Inflammatory macrophage (primary cell): ENCODE measurements at regions not wholly inside any gene's neighbourhood (a gene's known extent, or its start where the extent isn't known, plus 50 kb on each side); places are given as distances from the start of the nearest gene placed in this dataset.
"Not testable (repeated sequence)": the region's sequence is repeated elsewhere in the genome, so short reads cannot be mapped to it uniquely, and the experiment has no call there.

Experiments
- DNase-seq, 2 donors: peaks; one replicate each; pipeline ENCODE4 v3.0.0-alpha.2; 2020 to 2022

DNA sequence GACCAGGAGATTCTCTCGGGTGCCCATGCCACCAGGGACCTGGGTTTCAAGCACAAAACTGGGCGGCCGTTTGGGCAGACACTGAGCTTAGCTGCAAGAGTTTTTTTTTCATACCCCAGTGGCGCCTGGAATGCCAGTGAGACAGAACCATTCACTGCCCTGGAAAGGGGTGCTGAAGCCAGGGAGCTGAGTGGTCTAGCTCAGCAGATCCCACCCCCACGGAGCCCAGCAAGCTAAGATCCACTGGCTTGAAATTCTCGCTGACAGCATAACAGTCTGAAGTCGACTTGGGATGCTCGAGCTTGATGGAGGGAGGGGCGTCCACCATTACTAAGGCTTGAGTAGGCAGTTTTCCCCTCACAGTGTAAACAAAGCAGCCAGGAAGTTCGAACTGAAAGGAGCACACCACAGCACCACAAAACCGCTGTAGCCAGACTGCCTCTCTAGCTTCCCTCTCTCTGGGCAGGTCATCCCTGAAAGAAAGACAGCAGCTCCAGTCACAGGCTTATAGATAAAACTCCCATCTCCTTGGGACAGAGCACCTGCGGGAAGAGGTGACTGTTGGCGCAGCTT, 157.7 kb downstream of the GIPC2 start:
- DNase-seq = not testable (repeated sequence)

DNA sequence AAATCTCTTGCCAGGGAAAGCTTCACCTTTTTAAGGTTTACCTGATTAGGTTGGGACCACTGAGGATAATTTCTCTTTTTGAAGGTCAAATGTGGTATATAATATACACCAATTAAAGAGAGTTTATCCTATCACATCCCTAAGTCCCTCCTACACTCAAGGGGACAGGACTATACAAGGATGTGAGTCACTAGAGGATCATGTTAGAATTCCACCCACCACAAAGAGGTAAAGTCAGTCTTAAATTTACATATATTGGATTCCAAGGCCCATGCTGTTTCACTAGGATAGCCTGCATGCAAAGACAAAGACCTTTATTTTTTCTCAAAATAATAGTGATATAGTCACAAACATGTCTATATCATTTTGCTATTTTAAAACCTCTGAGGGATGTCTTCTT, 164.4 kb downstream of the GIPC2 start:
- DNase-seq = no peak

DNA sequence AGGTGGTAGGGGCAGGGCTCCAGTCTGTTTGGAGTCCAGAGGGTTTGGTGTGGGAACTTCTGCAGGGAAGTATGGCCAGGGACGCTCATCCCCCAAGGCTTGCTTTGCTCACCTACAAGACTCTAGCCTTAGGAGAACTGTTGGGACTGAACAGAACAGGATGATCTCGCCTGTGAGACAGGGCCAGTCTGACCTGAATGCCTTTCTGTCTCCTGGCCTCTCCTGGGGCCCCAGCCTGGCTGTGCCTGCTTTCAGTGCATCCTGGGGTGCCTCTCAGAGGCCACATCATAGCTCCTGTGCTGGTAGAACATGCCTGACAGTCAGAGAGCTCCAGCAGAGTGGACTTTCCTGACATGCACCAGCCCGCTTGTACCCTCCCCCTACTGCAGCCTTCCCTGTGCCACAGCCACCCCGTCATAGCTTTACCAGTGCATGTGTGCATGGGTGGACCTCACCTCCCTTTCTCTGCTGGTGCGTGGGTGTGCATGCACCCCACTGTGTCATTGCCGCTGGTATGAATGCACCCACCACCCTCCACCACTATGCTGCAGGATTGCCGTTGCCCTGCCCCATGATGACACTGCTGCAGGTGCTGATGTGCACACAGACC, 165.8 kb downstream of the GIPC2 start:
- DNase-seq = no peak

DNA sequence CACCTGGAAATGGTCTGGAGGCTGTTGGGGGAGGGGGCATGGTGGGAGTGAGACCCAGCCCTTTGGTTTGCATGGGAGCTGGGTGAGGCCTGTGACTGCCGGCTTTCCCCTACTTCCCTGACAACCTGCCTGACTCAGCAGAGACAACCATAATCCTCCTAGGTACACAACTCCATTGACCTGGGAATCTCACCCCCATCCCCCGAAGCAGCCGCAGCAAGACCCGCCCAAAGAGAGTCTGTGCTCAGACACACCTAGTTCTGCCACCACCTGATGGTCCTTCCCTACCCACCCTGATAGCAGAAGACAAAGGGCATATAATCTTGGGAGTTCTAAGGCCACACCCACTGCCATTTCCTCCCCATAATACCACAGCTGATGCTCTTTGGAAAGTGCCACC, 168.6 kb downstream of the GIPC2 start:
- DNase-seq = no peak

DNA sequence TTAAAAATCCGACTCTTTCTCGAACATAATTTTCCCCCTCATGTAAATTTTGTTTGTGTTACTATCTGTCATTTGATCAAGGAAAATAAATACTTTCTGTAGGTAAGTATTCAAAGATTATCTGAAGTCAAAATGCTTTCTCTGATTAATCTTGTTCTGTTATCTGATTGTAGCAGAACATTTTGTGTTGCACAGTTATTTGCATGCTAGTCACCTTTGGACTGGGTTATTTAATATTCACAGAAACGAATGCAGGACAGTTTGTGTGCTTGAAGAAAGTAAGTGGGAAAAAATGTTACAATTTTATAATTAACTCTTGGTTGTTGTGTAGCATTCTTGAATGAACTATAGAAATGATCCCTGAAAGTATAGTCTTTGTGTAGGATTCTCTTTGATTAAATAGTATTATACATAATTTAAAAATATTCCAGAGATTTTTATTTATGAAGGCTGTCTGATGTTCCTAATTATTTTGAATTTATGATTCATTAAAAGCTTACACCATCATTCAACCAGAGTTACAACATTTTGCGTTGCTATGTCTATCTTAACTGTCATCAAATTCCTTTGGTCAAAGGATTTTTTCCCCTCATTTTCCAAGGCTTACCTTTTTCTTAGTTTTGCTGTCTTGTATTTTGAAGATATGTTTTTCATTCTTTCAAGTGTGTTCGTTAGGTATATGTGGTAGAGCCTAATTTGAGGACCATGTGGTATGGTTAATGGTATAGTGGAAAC, 176.6 kb downstream of the GIPC2 start:
- DNase-seq = no peak

DNA sequence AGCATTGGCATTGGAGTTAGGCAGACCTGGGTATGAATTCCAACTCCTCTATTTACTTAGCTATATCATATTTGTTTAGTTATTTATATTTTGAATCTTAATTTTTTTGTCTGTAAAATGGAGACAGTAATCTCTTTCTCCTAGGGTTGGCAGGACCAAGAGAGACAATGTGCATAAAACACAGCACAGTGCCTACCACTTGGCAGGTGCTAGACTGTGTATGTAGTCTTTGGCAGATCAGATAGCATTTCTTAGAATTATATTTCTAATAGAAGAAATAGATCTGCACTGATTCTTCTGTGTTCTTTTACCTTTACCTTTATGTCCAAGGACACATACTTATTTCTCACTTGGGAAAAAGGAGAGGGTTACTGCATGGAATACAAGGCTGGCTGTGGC, 177.2 kb downstream of the GIPC2 start:
- no peak for DNase-seq

DNA sequence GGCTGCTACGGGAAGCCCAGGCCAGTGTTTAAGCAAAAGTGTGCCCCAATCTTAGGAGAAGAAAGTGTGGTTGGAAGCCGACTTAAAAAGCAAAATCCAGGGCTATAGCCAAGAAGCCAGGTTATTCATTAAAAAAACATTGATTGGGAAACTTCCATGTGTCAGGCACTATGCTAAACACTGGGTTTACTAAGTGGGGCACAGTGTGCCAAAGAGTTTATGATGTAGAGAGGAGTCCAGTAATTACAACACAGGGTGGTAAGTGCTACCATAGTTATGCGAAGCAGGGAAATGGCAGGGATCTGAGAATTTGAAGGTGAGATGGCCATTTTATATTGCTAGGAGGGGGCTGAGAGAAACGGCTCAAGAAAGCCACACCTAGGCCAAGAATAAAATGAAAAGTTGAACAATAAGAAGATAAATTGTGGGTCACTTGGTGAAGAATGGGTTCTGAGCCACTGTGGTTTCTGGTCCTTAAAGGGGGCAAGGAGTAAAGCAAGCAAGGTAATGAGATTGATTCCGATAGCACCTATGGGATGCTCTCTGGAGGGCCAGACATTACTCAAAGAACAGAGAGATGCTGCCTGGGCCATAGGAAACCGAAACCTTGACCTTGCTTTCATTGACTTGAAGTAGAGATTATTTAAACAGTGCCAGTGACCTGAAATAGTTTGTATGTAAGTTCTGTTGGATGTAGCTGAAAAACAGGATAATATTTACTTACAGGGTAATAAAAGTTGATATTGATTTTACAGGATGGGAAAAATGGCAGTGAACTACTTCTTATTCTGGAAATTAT, 177.8 kb downstream of the GIPC2 start:
- DNase-seq = no peak

DNA sequence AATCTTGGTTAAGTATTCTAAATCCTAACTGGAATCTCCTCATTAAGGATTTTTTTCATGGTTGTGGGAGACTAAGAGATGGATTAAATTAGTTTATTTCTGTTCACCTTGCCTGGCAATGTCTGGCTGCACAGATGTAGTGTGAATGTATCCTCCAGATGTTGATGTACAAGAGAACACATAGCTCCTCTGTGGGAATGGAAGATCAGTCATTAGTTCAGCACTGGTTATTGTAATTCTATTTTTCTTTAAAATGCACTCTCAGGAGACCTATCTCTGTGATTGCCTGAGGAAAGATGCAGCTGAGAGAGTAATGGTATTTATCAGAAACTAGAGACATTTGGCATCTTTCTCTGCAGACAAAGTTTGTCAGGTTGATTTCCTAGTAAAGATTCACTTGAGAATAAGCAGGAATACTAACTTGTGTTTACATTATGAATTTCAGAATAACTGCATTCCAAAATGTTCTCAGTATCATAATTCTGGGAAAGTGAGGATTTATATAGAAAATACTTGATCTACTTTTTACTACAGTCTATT, 178.6 kb downstream of the GIPC2 start:
- no peak for DNase-seq

DNA sequence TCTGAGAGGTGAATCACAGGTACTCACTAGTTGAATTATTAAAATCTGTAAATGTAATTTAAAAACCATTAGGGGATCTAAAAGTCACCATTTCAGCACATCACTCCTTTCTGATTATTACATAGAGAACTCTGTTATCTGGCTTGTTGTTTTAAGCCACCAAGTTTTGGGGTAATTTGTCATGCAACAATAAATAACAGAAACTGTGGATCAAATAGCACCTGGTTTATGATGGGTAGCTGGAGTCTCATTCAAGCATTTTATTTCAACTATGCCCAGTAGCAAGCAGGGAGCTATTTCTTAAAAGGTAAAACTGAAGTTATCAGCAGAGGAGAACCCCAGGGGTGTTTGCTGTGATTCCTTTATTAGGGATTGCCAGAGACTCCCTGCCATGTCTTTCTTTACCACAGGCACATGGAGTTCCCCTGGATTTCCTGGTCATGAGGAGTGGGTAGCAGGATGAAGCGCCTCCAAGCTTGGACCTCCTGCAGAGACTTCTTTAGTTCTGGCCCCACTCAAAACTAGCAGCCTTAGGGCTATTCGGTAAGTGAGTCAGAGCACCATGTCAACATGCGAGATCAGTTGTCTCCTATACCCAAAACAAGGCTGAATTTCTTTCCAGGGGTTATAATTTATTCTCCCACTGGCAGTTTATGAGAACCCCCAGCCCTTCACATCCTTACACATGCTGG, 179.2 kb downstream of the GIPC2 start:
- no peak for DNase-seq

DNA sequence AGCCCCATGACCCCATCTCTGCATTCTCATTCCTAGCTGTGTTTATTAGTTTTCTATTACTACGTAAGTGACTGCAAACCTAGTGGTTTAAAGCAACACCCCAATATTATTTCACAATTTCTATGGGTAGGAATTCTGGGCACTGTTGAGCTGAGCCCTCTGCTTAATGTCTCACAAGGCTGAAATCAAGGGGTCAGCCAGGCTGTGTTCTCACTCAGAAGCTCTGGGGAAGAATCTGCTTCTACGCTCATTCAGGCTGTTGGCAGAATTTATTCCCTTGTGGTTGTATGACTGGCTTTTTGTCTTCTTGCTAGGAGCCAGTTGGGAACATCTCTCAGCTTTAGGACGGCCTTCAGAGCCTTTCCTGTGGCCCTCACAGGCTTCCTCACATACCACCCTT, 181.0 kb downstream of the GIPC2 start:
- no peak for DNase-seq

DNA sequence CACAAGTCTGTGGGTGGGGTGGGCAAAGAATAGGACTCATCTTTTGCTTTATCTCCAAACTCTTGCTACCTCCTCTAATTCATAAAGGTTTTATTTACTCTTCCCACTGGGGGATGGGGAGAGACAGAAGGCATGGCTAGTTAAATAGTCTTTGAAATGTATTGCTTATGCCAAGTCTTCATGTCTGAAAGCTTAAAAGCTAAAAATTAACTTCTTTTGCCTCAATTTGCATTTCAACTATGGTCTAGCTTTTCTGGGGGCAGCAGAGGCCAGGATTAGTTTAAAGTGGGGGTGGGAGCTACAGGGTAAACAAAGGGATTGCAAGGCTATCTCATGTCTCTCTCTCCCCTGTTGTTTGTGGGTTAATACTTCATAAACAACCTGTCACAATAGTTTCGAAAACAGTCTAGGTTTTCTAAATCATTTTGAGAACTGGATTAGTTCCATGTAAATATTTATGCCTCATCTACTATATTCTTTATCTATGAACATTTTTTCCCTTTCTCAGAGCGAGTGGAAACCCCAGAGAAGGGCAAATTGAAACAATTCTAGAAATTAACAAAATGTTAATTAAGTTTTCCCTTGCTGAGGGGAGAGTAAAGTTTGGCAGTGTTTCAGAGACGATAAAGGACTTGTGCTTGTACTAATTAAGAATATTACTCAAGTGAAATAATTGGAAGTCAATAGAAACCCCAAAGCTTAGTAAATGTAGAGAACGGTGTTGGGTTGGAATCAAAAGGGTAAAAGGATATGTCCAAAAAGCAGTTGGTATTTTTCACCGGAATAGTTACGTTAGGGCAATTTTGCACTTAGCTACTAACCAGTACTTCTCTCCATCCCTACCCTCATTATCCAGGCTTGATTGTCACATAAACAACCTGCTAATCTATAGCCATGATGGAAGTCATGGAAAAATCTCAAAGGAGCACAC, 182.2 kb downstream of the GIPC2 start:
- no peak for DNase-seq

DNA sequence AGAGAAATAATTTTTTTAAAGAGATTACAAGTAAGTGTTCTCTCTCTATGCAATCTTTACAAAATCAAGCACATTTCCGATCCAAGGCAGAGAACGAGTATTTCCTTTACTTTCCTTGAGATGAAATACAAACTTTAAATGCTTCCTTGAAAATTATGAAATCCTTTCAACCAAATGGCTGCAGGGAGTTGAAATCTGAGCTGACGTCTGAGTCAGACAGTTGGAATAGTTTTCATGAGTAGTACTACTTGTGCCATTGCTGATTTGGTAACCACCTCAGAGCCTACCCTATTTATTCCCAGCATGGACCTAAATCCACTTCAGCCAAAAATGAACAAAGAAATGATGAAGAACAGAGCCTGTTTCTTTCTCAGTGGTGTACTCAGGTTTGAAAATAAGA, 183.6 kb downstream of the GIPC2 start:
- no peak for DNase-seq

DNA sequence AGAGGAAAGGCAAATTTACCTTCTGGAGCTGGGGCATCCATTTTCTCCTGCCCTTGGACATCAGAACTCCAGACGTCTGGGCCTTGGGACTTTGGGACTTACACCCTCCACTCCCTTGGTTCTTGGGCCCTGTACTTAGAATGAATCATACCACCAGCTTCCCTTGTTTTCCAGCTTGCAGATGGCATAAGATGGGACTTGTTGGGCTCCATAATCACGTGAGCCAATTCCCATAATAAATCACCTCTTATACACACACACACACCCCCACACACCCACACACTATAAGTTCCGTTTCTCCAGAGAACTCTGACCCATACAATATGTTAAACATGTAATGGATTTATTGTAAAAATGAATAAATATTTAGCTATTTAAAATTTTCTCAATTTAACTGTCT, 185.7 kb downstream of the GIPC2 start:
- no peak for DNase-seq

DNA sequence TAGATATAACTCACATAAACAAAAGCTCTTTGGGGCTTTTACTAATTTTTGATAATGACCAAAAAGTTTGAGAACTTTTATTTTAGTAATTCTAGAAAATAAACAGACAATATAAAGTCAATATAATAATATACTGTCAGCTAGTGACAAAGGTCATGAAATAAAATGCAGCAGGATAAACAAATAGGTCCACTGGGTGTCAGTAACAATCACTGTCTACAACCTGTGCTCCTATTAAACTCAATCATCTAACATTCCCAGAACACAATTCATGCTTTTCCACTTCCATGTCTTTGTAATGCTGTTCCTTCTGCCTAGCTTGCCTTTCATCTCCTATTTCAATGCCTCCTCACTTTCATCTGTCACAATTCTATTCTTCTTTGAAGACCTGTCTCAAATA, 186.1 kb downstream of the GIPC2 start:
- DNase-seq = no peak

DNA sequence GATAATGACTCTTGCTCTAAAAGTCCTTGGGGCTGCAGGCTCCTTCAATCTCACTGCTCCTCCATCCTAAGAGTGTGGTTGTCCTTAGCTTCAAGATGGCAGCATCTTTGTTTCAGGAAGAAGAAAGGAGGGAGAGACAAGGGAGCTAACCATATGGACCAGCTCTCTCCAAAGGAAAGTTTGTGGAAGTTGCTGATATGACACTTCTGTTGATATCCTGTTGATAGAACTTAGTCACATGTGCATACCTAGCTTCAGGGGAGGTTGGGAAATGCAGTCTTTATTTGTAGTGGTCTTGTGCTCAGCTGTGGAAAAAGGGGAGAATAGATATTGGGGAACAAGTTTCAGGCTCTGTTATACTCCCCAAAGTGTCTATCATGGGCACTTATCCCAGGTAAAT, 186.9 kb downstream of the GIPC2 start:
- DNase-seq = no peak

DNA sequence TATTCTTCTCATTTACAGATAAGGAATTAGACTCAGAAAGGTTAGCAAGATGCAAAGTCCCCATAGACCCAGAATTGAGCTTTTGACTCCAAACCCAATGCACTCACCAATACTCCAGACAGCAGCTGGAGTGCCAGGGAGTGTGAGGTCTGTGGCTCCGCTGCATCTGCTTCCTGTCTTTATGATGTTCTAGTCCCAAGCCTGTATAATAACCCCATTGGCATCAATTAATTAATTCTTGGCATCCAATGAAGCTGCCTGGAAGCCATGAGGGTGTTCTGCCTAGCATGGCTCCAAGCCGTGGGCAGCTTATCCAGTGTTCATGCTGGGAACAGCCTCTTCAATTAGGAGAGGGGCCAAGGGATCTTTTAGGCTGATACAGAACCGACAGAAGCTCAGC, 188.7 kb downstream of the GIPC2 start:
- no peak for DNase-seq

DNA sequence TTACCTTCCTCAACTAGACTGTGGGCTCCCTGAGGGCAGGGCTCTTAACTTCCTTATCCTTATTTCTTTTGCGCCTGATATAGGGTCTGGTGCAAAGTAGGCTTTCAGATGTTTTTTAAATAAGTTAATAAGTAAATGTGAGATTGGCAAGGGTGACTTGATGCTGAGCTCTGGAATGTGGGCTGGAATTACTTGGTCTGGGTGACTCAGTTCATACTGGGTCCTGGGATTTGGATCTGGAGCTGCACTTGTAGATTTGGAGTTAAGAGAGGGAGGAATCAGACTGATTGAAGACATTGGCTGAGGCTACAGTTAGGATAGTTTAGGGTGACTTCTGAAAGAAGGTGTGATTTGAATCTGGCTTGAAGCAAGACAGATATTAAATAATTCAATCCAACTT, 190.9 kb downstream of the GIPC2 start:
- DNase-seq = no peak

DNA sequence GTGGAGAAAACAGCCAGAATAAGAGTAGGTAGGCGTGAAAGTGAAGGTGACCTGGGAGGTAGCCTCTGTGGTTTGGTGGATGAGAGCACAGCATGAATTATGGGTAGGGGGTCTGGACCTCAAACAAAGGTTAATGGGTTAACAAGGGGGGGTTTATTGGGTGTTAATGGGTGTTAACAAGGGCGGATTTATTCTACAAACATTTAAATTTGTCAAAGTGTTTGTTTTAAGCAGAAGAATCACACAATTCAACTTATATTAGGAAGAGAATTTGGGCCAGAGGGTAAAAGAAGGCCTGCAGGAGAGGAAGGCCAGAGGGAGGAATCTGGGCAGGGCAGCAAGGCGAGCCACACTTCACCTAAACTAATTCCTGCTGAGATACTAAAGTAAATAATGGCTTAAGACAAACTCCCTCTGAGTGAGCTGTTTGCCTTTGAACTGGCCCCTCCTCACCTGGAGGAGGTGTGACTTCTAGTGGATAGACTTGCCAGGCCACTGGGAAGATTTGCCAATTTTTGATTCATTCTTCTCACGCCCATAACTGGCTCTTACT, 191.7 kb downstream of the GIPC2 start:
- DNase-seq = no peak

DNA sequence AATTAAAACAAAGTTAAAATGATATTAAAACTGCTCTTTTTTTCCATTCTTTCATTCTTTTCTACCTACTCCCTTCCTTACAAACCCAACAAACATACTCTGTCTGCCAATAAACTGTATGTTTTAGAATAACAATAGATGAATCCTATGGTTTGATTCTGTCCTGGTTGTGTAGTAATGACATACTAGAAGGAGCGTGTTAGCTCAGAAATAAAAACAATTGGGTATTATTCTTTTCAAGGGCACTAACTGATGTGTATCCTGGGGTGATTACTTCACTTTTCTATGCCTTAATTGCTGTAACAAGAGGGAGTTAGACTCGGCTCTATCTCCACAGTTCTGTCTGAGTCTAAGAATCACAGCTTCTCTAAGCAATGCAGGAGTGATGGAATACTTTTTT, 194.4 kb downstream of the GIPC2 start:
- no peak for DNase-seq

DNA sequence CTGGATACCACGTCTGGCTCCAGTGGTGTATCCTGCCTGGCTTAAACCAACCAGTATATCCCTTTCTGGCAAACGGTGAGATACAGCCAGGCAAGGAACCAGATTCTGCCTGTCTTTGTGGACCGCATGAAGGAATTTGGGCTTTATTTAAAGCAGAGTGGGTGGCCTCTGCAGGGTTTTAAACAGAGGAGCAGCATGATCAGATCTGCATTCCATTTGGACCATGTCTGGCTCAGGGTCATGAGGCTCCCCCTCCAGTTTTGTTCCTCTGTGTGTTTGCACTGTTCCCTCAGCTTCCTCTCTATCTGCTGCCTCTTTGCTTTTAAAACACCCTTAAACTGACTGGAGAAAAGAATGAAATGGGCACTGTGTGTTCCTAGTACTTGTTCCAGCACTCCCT, 195.0 kb downstream of the GIPC2 start:
- no peak for DNase-seq

DNA sequence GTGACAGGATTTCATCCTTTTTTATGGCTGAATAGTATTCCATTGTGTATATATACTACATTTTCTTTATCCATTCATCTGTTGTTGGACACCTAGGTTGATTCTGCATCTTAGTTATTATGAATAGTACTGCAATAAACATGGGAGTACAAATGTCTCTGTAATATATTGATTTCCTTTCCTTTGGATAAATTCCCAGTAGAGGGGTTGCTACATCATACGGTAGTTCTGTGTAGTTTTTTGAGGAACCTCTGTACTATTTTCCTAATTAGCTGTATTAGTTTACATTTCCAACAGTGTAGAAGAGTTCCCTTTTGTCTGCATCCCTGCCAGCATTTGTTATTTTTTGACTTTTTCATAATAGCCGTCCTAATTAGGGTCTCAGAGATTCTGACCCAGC, 201.3 kb downstream of the GIPC2 start:
- DNase-seq = no peak
